HEK293 (cell line): ENCODE measurements at regions not wholly inside any gene's neighbourhood (a gene's known extent, or its start where the extent isn't known, plus 50 kb on each side); places are given as distances from the start of the nearest gene placed in this dataset.
A peak's percentile ranks its signal among the peaks of the same experiment; 100 is the strongest.

Source experiments
- CTCF ChIA-PET: fragments of 350-600 bp; formaldehyde crosslinking; extraction: SDS; loops from one replicate; lab custom pipeline; 2021; ENCODE audit warnings: antibody characterized with exemption; lab: Yijun Ruan, JAX
- POLR2A ChIA-PET: fragments of 300-600 bp; formaldehyde crosslinking; extraction: SDS; loops from one replicate; lab custom pipeline; 2020; ENCODE audit warnings: antibody characterized with exemption, inconsistent platforms; lab: Yijun Ruan, JAX
- H3K27ac ChIP-seq: fragments of 200-500 bp; sonication (Bioruptor generic); 2 replicates; pipeline ENCODE4 v1.5.1; 2014; ENCODE audit warnings: low read depth, low read length, control low read depth, inconsistent platforms; ENCODE audit errors: extremely low read depth
- H3K36me3 ChIP-seq, 2 experiments: fragments of 200-500 bp in 1 of 2; sonication (Bioruptor generic) in 1 of 2; 1 replicate in 1 of 2; 2 replicates in 1 of 2; pipeline ENCODE4 v1.5.1; 2014 to 2017; ENCODE audit warnings: inconsistent platforms in 2 of 2, low read length in 2 of 2; ENCODE audit not compliant: control insufficient read depth in 2 of 2, insufficient read depth in 1 of 2
- H3K4me1 ChIP-seq: fragments of 200-500 bp; sonication (Bioruptor generic); 2 replicates; pipeline ENCODE4 v1.5.1; 2014; ENCODE audit warnings: mild to moderate bottlenecking, low read length, inconsistent platforms; ENCODE audit not compliant: control insufficient read depth, insufficient read depth
- H3K4me3 ChIP-seq: 2 replicates; pipeline ENCODE4 v1.5.1; 2011; ENCODE audit warnings: low read depth, mild to moderate bottlenecking, control low read depth, low read length, moderate library complexity
- H3K9me3 ChIP-seq: fragments of 200-500 bp; sonication (Bioruptor generic); 2 replicates; pipeline ENCODE4 v1.5.1; 2014; ENCODE audit warnings: low read depth, low read length, inconsistent platforms; ENCODE audit not compliant: control insufficient read depth, insufficient read depth
- GFI1B ChIP-seq: fragments of 450-650 bp; formaldehyde crosslinking; IDR thresholded peaks from 2 replicates; pipeline ENCODE4 v1.5.1; 2016; ENCODE audit warnings: missing biosample characterization, missing genetic modification characterization
- GLI2 ChIP-seq: fragments of 450-650 bp; formaldehyde crosslinking; IDR thresholded peaks from 2 replicates; pipeline ENCODE4; 2017; ENCODE audit warnings: missing biosample characterization, missing genetic modification characterization, low read depth, borderline replicate concordance
- GLI4 ChIP-seq: fragments of 450-650 bp; formaldehyde crosslinking; IDR thresholded peaks from 2 replicates; pipeline ENCODE4 v1.5.1; 2016; ENCODE audit warnings: missing biosample characterization, missing genetic modification characterization
- KLF10 ChIP-seq: fragments of 450-650 bp; IDR thresholded peaks from 2 replicates; pipeline ENCODE4 v1.5.1; 2018; ENCODE audit warnings: missing biosample characterization, mild to moderate bottlenecking, missing genetic modification characterization
- TCF7L2 ChIP-seq: IDR thresholded peaks from 2 replicates; pipeline ENCODE4 v1.6.1; 2011; ENCODE audit warnings: low read depth, mild to moderate bottlenecking, inconsistent platforms, low read length, moderate library complexity, borderline replicate concordance
- ZBTB7A ChIP-seq: fragments of 450-650 bp; formaldehyde crosslinking; IDR thresholded peaks from 2 replicates; pipeline ENCODE4 v1.5.1; 2016; ENCODE audit warnings: low read depth, missing biosample characterization, missing genetic modification characterization
- ZFHX2 ChIP-seq: fragments of 450-650 bp; formaldehyde crosslinking; conservative IDR thresholded peaks from 2 replicates; pipeline ENCODE4 v1.5.1; 2016; ENCODE audit warnings: missing biosample characterization, missing genetic modification characterization
- ZNF133 ChIP-seq: fragments of 450-650 bp; formaldehyde crosslinking; IDR thresholded peaks from 2 replicates; pipeline ENCODE4 v1.5.1; 2016; ENCODE audit warnings: missing biosample characterization, missing genetic modification characterization
- ZNF18 ChIP-seq: fragments of 450-650 bp; formaldehyde crosslinking; IDR thresholded peaks from 2 replicates; pipeline ENCODE4 v1.5.1; 2016; ENCODE audit warnings: missing biosample characterization, missing genetic modification characterization
- ZNF311 ChIP-seq: fragments of 450-650 bp; formaldehyde crosslinking; IDR thresholded peaks from 2 replicates; pipeline ENCODE4 v1.5.1; 2017; ENCODE audit warnings: missing biosample characterization, missing genetic modification characterization, borderline replicate concordance
- ZNF362 ChIP-seq: fragments of 450-650 bp; formaldehyde crosslinking; IDR thresholded peaks from 2 replicates; pipeline ENCODE4 v1.5.1; 2016; ENCODE audit warnings: missing biosample characterization, missing genetic modification characterization
- ZNF600 ChIP-seq: fragments of 450-650 bp; formaldehyde crosslinking; IDR thresholded peaks from 2 replicates; pipeline ENCODE4 v1.5.1; 2016; ENCODE audit warnings: missing biosample characterization, missing genetic modification characterization
- ZNF645 ChIP-seq: fragments of 450-650 bp; formaldehyde crosslinking; IDR thresholded peaks from 2 replicates; pipeline ENCODE4; 2016; ENCODE audit warnings: missing biosample characterization, missing genetic modification characterization
- ZNF658 ChIP-seq: fragments of 450-650 bp; formaldehyde crosslinking; IDR thresholded peaks from 2 replicates; pipeline ENCODE4; 2016; ENCODE audit warnings: missing biosample characterization, missing genetic modification characterization
- ZNF677 ChIP-seq: fragments of 450-650 bp; IDR thresholded peaks from 2 replicates; pipeline ENCODE4 v1.5.0; 2018; ENCODE audit warnings: missing biosample characterization, mild to moderate bottlenecking, missing genetic modification characterization, moderate library complexity
- ZNF707 ChIP-seq: fragments of 450-650 bp; formaldehyde crosslinking; IDR thresholded peaks from 2 replicates; pipeline ENCODE4 v1.5.1; 2016; ENCODE audit warnings: missing biosample characterization, missing genetic modification characterization
- ZSCAN16 ChIP-seq: fragments of 450-650 bp; formaldehyde crosslinking; IDR thresholded peaks from 2 replicates; pipeline ENCODE4 v1.5.1; 2016; ENCODE audit warnings: missing biosample characterization, missing genetic modification characterization
- TF ChIP-seq, protein P1 (sequence below): fragments of 450-650 bp; formaldehyde crosslinking; IDR thresholded peaks from 2 replicates; pipeline ENCODE4 v1.5.1; 2017; ENCODE audit warnings: missing biosample characterization, missing genetic modification characterization

GRCh38 chr7:128188396-128189230 lies 52.5 kb upstream of the LEP start:
- ChIA-PET POLR2A (no interaction called here), CTCF (interaction anchor here (0.7 kb wide), 1 partner anchor 26 kb away, joined by 4 read pairs; no protein-coding TSS in a partner anchor)
- no peak overlapping the region for H3K27ac ChIP-seq
- H3K36me3 ChIP-seq: no peaks in the 10 kb centered on the region
- no peaks in the 10 kb centered on the region for H3K4me1 ChIP-seq
- no peaks in the 10 kb centered on the region for H3K9me3 ChIP-seq
- H3K4me3 ChIP-seq: no peak overlapping the region
- TF ChIP-seq ZNF362 (tag by site-specific recombination): no peak
- TF ChIP-seq ZNF133: no peak
- 0 out of 2 replicates have a peak, but pooled peaks have one; percentile 20 for TF ChIP-seq ZNF600 (tag by site-specific recombination)
- TF ChIP-seq ZNF311 (tag by site-specific recombination): no peak
- TF ChIP-seq ZNF707: no peak
- 0 out of 2 replicates have a peak, but pooled peaks have one; percentile 21 for TF ChIP-seq ZFHX2 (tag by site-specific recombination)

GRCh38 chr7:128189231-128189930 lies 51.7 kb upstream of the LEP start:
- ChIA-PET POLR2A (no interaction called here), CTCF (no interaction called here)

GRCh38 chr7:128190051-128190647 lies 50.9 kb upstream of the LEP start:
- Histone ChIP-seq H3K36me3 (no peaks in the 10 kb centered on the region), H3K4me1 (no peaks in the 10 kb centered on the region), H3K27ac (no peak overlapping the region), H3K4me3 (no peak overlapping the region), H3K9me3 (no peaks in the 10 kb centered on the region)
- POLR2A ChIA-PET: no interaction called here
- CTCF ChIA-PET: interaction anchor here (1.5 kb wide), 1 partner anchor 54 kb away, joined by 4 read pairs; no protein-coding TSS in a partner anchor
- no peak for TF ChIP-seq ZNF18 (tag by site-specific recombination)
- no peak for TF ChIP-seq GLI2 (tag by site-specific recombination)
- TF ChIP-seq ZNF677: no peak

More at GRCh38 chr7:128189231-128189930, 51.7 kb upstream of the LEP start:
- H3K4me3 ChIP-seq: no peak overlapping the region
- H3K4me1 ChIP-seq: no peaks in the 10 kb centered on the region
- H3K36me3 ChIP-seq: no peaks in the 10 kb centered on the region
- no peak overlapping the region for H3K27ac ChIP-seq
- no peak for TF ChIP-seq KLF10 (tag by site-specific recombination)
- TF ChIP-seq ZNF658 (tag by site-specific recombination): no peak
- TF ChIP-seq TCF7L2: no peak
- TF ChIP-seq ZBTB7A: no peak
- TF ChIP-seq GFI1B (tag by site-specific recombination): no peak
- no peak for TF ChIP-seq ZSCAN16 (tag by site-specific recombination)
- no peak for TF ChIP-seq GLI4 (tag by site-specific recombination)
- TF ChIP-seq ZNF645 (tag by site-specific recombination): no peak
- TF ChIP-seq, protein P1, sequence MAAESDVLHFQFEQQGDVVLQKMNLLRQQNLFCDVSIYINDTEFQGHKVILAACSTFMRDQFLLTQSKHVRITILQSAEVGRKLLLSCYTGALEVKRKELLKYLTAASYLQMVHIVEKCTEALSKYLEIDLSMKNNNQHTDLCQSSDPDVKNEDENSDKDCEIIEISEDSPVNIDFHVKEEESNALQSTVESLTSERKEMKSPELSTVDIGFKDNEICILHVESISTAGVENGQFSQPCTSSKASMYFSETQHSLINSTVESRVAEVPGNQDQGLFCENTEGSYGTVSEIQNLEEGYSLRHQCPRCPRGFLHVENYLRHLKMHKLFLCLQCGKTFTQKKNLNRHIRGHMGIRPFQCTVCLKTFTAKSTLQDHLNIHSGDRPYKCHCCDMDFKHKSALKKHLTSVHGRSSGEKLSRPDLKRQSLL: no peak
- TF ChIP-seq, all 188 proteins: peak for 0
- H3K9me3 ChIP-seq: no peaks in the 10 kb centered on the region
